Suppressor macrophage treated with lipopolysaccharide for 4 hours (primary cell): ENCODE measurements at regions not wholly inside any gene's neighbourhood (a gene's known extent, or its start where the extent isn't known, plus 50 kb on each side); places are given as distances from the start of the nearest gene placed in this dataset.

Experiments used
- DNase-seq: peaks from one replicate; pipeline ENCODE4 v3.0.0-alpha.2; 2020

DNA sequence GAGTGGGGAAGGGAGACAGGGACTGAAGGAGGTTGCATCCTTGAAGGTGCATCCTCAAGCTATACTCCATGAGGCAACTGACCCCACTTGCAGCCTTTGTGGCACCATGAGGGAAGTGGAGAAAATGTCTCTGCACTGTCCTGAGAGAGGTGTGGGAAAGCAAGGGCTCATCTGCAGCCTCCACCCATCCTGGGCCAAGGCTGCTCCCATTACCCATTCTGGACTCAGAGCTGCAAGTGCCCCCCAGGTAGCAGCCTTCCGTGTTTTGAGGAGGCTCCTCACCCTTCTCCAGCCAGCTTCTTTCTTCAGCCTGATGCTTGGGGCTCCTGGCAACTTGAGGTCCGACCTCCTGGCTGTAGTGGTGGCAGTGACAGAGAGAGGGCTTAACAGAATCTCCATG, 294.6 kb downstream of the CDH26 start:
- DNase-seq: no peak

DNA sequence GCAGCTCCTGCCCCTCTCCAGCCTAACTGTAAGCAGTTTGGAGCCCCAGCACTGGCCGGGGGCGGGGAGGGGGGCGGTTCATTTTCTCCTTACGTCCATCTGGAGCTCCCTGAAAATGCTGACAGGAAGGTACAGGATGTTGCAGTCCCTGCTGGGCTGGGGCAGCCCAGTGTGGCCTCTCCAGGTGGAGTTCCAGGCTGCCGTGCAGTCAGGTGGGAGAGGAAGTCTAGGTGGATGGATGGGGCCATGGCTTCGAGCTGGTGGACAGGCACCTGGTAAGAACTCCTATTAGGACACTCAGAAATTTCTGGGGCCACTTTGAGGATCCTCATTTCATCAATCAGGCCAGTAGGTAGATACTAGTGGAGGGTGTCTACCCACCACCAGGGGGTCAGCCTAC, 295.2 kb downstream of the CDH26 start:
- no peak for DNase-seq

DNA sequence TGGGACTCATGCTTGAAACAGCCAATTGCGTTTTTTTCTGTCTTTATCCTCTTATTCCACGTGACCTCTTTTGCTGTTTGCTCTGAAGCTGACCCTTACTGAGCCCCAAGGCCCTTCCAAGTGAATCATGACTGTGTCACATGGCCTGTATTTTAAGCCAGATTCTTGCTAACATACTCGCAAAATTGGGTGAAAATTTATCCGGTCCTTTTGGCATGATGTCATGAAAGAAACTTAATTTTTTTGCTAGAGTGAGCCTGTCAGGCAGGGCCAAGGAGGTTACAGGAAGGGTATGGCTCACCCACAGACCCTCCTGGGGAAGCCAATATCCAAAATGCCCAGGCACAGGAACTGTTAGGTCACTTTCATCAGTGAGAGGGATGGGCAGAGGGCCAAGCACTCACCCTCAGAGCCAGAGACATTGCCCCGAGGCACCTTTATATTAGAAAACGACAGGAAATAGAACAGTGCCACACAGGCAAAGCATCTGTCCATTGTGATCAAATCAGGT, 296.7 kb downstream of the CDH26 start:
- no peak for DNase-seq

DNA sequence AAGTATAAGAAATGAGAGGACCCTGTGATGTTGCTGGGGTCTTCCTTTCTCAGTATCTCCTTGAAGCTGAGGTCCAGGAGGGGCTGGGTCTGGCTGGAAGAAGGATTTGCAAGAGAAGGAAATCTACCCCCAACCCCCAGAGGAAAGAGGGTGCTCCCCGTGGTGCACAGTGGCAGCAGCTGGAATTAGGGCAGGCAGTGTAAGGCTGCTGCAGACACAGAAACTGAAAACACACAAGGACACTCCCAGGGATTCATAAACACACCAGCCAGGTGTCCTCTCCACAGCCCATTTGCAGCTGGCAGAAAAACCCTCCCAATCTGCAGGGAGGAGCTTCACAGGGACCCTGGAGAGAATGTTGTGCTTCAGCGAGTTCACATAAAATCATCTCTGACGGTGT, 297.2 kb downstream of the CDH26 start:
- DNase-seq: no peak

DNA sequence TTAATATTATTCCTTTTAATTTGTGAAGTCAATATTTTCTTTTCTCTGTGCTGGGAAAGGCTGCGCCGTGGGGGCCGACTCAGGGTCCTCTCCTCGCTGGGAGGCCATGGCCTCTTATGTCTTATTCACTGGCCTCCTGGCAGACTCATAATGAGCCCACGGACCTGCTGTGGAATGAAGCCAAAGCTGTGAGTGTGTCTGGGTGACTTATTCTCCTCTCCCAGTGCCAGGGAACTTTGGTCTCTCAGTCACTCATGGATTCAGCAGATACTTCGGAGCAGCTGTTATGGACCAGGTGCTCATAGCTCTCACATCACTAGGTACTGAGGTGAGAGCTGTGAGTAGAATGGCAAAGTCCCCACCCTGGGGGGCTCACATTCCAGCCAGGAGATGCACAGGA, 297.6 kb downstream of the CDH26 start:
- DNase-seq: no peak

DNA sequence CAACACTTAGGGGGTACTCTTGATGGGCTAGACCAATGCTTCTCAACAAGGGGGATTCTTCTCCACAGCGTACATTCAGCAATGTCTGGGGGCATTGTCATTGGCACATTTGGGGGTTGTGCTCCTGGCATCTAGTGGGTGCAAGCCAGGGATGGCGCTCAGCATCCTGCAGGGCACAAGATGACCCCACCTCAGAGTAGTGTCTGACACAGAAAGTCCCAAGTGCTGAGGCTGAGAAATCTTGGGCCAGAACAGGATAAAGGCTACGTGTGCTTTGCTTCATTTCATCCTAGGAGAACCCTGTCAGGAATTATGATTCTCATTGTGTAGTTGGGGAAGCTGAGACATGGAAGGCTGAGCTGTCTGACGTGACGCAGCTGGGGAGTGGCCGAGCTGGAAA, 298.6 kb downstream of the CDH26 start:
- DNase-seq: no peak

DNA sequence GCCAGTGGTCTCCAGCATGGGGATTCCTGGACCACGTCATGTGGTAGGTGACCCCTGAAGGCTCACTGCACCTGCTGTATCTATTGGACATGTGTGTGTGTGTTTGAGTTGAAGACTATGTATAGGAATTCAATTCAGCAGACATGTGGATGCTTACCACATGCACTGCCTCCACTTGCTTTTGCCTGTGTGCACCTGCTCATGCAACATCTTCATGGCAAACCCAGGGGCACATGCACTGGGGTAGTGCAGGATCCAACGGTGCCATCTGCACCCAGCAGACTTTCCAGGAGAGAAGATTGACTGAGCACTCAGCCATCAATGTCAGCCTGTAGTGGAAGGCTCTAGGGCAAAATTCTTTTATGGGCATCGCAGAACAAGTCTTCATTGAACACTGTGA, 299.4 kb downstream of the CDH26 start:
- no peak for DNase-seq

DNA sequence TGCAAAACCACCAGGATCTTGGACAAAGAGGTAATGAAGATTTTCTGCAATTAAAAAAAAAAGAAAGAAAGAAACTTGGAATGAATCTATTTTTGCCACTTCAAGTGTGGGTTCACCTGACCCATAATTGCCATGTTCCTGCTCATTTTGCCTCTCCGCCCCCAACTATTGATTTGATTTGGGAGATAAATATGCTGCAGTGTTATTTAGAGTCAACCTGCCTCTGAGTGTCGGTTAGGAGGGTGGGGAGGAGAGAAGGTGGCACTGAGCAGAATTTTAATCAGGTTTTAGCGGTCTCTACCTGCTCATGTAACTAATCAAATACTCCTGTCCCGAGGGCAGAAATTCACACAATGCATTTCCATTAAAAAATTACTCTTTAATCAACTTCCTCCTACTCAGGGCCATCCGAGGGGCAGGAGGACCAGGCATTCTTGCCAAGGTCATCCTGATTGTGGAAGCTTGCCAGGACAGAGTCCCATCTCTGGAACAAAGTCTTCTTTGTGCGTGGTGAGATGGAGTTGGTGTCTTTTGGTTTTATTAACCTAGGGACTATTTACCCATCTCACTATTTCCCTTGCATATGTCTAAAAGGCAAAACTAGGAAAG, 300.1 kb downstream of the CDH26 start:
- no peak for DNase-seq

DNA sequence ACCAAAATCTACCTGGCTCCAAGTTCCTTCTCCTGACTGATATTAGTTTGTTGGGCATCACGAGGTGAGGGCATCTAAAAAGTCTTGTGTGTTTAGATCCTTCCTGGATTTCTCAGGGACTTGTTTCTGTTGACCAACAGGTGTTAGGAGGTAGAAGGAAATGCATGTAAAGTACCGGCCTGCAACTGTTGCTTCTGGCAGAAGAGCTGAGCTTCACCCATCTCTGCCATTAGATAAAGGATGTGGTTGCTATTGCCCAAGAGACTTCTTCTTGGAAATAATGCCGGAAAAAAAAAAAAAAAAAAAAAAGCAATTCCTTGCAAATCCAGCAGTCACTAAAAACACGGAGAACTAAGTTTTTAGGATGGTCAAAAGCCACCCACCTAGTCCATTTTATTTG, 303.1 kb downstream of the CDH26 start:
- DNase-seq: no peak

DNA sequence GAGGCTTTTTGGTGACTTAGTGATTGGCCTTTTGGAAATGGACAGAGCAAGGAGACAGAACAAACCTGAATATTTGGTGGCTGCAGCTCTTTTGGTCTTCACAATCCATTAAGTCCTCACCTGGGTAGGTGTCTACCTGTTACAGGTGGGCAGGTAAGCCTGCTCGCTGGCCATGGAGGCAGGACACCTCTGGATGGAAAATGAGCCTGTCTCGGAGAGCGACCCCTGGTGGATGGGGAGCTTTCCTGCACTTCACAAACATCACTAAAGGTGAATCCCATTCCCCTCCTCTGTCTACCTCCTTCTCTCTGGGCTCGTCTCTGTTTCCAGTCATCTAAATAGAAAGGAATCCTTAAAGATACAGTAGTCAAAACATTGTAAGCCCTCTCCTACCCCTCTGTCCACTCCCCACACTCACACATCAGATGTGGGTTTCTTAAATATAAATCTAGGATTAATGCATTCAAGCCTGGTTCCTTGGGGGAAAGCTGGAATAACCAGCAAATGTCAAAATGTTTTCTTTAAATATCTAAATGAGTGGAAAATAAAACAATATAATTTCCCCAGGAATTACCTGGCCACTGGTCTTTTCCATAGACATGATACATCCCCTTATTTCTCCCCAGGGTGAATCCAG, 304.9 kb downstream of the CDH26 start:
- DNase-seq: peak; percentile 58

DNA sequence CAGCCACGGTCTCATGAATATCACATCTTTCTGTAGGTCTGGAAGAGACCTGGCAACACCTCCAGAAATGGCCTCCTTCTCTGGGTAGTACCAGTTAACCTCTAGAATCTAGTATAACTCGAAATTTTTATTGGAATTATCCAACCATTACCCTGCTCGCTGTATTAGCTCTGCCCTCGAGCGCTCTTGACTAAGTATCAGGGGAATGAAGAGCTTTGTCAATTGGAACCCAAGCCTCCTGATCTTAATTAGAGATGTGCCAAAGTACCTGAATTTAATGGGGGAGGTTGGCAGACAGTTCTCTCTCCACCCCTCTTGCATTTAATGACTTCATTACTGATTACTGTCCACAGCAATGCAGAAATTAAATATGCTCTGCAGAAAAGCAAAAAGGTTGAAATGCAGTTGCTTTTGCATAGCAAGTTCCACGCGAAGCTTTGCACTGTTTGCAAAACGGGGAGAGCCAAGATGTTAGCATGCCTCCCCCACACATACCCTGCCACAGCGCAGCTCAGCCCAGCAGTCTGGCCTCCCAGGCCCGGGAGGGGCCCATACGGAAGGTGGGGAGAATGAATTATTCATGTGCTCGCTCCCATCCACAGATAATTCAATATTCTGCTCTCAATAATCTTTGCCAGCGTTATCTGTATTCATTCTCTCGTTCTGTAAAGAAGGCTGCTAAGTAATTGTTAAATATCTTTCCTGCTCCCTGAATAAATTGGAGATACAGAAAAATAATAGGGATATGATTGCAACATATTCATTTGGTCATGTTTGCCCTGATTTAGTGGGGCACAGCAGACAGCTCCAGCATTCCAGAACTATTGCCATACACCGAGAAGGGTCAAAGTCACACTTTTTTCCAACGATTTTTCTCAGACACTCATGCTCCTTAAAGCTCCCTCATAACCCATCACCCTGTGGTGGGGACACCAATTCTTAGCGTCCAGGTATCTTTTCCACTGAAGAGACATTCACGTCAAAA, 305.8 kb downstream of the CDH26 start:
- DNase-seq: no peak

DNA sequence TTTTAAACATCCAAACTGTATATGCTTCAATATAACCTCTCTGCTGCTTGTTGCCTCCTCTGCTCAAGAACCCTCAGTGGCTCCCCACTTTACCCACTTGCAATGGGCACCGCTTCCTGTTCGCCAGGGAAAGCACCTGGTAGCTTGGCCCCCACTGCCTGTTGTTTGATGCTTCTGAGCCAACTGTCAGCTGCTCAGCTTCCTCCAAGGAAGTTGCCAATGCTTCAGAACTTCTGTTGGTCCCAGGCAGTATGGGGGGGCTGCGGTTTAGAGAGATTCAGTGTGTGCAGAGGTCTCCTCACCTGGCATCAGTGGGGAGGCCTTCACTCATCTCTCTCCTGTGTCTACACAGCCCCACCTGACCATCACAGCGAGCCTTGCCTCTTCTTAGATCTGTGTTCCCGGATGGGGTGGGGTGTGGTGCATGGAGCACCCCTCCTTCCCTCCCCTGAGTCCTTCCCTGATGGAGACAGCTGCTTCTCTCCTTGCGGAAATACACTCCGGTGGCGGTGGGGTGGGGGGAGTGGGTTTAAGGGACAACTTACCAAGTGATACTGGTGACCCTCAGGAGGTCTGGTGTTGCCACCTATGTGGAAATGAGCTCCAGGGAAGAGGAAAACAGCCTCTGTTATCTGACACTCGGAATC, 308.1 kb downstream of the CDH26 start:
- DNase-seq: no peak

DNA sequence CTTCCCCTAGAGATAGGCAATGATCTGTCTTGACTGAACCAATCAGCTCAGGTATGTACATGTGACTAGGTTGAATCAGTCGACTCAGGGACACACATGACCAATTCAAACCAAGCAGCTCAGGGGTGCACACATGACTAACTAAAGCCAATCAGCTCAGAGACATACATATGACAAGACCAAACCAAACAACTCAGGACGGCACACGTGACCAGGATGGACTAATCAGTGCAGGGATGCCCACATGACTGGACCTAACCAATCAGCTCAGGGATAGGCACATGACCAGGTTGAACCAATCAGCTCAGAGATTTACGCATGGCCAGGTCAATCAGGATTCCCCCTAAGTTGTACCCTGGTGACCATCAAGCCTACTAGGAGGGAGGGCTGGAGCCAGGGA, 310.3 kb downstream of the CDH26 start:
- no peak for DNase-seq

DNA sequence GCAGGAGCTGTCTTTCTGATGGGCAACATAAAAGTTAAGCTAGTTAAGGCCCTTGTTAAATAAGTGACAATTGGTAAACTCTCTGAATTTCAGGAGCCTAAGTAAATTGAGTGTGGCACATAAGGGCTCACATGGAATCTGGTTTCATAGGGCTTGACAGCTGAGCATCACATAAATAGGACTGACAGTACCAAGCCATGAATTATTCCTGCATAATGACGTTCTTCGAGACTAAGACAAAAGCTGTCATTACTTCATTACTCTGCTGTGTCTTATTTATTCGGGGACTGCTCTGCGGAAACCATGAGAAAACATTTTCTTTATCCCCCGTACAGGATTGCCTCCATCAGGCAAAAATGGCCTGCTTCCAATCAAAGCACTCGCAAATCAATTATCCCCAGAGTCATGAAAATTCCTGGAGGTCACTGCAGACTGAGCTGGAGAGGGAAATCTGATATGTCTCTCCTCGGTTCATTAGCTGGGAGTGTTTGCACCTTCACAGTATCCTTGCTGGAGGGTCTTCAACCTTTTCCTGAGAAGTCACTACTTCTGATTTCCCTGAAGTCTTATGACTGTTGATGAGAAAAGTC, 311.4 kb downstream of the CDH26 start:
- DNase-seq: no peak

DNA sequence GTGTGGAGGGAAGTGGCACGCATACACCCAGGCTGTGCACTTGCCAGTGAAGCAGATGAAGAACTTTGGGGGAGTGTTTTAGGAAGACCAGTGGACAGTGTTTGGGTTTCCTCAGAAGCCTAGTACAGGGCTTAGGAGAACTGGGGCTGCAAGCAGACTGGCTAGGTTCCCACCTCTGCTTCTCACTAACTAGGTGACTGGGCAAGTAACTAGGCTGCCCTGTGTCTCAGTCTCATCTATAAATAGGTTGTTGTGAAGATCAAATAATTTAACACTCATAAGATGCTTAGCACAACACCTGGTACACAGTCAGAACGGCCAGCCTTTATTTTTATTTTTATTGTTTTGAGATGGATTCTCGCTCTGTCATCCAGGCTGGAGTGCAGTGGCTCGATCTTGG, 312.1 kb downstream of the CDH26 start:
- DNase-seq: no peak

DNA sequence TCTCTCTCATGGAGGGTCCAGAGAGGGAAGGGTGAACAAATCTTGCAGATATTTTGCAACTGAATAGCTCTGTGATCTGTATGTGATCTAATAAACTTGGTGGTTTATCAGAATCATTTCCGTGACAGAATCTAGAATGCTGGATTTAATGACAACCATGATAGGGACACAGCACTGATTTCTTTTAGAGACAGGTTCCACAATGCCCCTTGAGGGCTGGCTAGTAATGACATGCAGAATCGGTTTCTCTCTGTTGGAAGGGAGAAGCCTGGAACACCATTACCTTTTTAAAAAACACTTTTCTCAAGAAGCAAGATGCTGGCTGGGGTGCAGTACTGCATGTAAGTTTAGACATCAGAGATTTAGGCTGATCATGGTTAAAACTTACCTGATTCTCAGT, 313.4 kb downstream of the CDH26 start:
- DNase-seq: no peak

DNA sequence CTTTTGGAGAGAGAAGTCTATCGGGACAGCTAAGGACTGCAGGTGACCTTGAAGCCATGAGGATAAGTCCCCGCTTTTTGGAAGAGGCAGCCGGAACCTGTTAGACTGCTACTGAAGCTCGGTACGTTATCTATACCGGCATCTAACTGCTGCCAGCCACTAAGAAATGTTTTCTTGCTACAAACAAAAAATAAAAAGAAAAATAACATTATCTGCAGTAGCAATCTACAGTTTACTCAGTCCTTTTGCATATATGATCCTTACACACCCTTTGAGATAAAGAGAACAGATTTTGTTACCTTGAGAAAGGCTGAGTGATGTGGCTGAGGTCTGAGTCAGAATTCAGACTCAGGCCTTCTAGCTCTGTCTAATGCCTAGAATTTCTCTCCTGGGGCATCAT, 314.6 kb downstream of the CDH26 start:
- DNase-seq: no peak

DNA sequence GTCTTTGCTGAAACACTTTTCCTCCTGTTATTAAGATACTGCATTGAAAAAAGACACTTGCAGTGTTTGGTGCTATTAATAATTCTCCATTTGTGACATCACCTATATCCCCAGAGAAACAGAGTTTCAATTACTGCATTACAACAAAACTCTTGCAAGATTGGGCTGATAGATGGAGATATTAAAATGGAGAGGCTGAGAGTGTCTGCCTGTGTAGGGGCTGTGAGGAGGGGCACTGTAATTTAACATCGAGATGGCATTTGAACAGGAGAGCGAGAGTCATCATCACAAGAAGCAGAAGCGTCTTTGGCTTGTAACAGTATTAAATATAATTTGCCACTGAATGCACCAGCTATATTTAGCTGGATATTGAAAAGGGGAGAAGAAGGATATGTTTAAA, 316.5 kb downstream of the CDH26 start:
- no peak for DNase-seq

DNA sequence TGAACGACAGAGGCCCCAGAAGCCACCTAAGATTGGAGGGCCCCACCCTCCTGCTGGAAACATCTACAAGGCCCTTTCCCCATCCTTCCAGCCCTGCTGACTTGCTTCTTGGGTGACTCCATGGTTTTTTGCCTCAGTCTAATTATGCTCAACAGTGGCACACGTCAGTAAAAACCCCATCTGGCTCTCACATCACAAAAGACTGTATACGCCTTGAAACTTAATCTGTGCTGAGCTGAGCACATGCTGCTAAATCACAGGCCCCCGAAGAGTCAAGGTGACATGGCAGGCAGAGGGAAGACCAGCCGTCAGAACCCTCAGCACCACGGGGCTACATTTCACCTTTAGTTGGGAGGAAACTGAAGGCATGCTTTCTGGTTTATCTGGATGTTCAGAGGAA, 323.1 kb downstream of the CDH26 start:
- no peak for DNase-seq

DNA sequence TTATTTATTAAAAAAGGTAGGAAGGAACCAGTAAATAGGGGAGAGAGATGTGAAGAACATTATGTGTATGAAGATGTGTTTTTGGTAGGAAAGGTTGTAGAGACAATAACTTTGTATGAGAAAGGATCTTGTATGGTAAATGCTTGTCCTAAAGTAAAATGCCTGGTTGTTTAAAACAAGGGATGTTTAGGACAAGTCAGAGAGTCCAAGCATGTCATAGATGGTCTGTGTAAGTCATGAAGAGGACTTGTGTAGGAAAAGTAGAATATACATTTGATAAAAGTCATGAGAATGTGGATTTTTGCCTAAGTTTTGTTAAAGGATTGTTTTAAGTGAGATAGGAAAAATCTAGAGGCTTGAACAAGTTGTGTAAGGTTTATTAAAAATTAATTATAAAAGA, 325.1 kb downstream of the CDH26 start:
- no peak for DNase-seq

DNA sequence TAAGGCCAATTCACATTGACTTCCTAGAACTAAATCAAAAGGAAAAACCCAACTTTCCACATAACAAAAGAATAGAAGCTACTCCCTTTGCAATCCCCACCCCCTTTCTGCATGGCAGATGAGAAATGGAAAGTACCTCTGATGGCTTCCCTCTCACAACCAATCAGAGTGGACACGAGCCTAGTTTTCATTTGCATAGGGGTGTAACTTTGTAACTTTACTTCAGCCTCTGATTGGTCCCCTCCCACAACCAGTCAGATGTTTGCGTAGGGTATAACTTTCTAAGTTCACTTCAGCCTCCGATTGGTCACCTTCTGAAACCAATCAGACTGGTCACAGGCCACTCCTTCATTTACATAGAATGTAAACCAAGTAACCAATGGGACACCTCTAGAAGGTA, 328.5 kb downstream of the CDH26 start:
- no peak for DNase-seq

DNA sequence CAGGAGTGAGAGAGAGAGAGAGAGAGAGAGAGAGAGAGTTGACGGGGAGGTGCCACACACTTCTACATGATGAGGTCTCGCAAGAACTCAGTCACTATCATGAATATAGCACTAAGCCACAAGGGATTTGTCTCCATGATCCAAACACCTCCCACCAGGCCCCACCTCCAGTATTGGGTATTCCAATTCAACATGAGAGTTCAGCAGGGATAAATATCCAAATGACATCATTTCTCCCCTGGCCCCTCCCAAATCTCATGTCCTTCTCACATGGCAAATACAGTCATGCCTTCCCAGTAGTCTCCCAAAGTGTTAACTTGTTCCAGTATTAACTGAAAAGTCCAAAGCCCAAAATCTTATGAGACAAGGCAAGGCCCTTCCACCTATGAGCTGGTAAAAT, 330.7 kb downstream of the CDH26 start:
- DNase-seq: no peak

DNA sequence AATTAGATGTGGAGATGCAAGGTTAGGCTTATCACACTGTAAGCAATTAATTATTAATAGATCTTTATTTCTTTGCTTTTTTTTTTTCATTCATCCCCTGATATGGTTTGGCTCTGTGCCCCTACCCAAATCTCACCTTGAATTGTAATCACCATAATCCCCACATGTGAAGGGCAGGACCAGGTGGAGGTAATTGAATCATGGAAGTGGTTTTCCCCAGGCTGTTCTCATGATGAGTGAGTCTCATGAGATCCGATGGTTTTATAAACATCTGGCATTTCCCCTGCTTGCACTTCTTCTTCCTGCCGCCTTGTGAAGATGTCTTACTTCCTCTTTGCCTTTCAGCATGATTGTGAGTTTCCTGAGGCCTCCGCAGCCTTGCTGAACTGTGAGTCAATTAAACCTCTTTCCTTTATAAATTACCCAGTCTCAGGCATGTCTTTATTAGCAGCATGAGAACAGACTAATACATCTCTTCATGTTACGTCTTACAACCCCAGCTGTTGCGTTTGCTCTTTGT, 333.8 kb downstream of the CDH26 start:
- peak; percentile 17 for DNase-seq
